ENCODE measurements at regions not wholly inside any gene's neighbourhood (a gene's known extent, or its start where the extent isn't known, plus 50 kb on each side); places are given as distances from the start of the nearest gene placed in this dataset.
"Not testable (repeated sequence)": the region's sequence is repeated elsewhere in the genome, so short reads cannot be mapped to it uniquely, and the experiment has no call there.

GRCh38 chr5:36426070-36426469 lies 124.4 kb upstream of the RANBP3L start:
- DNase-seq (ENCODE audit: low spot score): not testable (repeated sequence)

- DNase-seq (ENCODE audit: low spot score): no peak
Measured at GRCh38 chr5:36435516-36435915, 133.8 kb upstream of the RANBP3L start.

GRCh38 chr5:36436306-36436705 lies 134.6 kb upstream of the RANBP3L start:
- no peak for DNase-seq (ENCODE audit: low spot score)

- DNase-seq (ENCODE audit: low spot score): no peak
Measured at GRCh38 chr5:36438765-36439561, 137.3 kb upstream of the RANBP3L start.

GRCh38 chr5:36440300-36440699 lies 138.6 kb upstream of the RANBP3L start:
- DNase-seq (ENCODE audit: low spot score): no peak

- no peak for DNase-seq (ENCODE audit: low spot score)
Measured at GRCh38 chr5:36441280-36441679, 139.6 kb upstream of the RANBP3L start.

- DNase-seq (ENCODE audit: low spot score): no peak
Measured at GRCh38 chr5:36442352-36442751, 140.7 kb upstream of the RANBP3L start.

GRCh38 chr5:36442796-36443195 lies 141.1 kb upstream of the RANBP3L start:
- DNase-seq (ENCODE audit: low spot score): no peak

GRCh38 chr5:36443941-36444340 lies 142.2 kb upstream of the RANBP3L start:
- DNase-seq (ENCODE audit: low spot score): no peak

GRCh38 chr5:36444582-36445418 lies 143.1 kb upstream of the RANBP3L start:
- peak; percentile 75 for DNase-seq (ENCODE audit: low spot score)

GRCh38 chr5:36447776-36448175 lies 146.1 kb upstream of the RANBP3L start:
- no peak for DNase-seq (ENCODE audit: low spot score)

- DNase-seq (ENCODE audit: low spot score): no peak
Measured at GRCh38 chr5:36450229-36451014, 148.7 kb upstream of the RANBP3L start.

GRCh38 chr5:36452424-36453006 lies 150.8 kb upstream of the RANBP3L start:
- DNase-seq (ENCODE audit: low spot score): no peak

GRCh38 chr5:36457511-36458270 lies 148.7 kb upstream of the SLC1A3 start:
- peak; percentile 50 for DNase-seq (ENCODE audit: low spot score)

GRCh38 chr5:36458746-36459145 lies 147.7 kb upstream of the SLC1A3 start:
- DNase-seq (ENCODE audit: low spot score): no peak

- no peak for DNase-seq (ENCODE audit: low spot score)
Measured at GRCh38 chr5:36459176-36460135, 146.9 kb upstream of the SLC1A3 start.

- no peak for DNase-seq (ENCODE audit: low spot score)
Measured at GRCh38 chr5:36462295-36463021, 143.9 kb upstream of the SLC1A3 start.

- not testable (repeated sequence) for DNase-seq (ENCODE audit: low spot score)
Measured at GRCh38 chr5:36475942-36476341, 130.5 kb upstream of the SLC1A3 start.

- DNase-seq (ENCODE audit: low spot score): no peak
Measured at GRCh38 chr5:36478646-36479317, 127.6 kb upstream of the SLC1A3 start.
